GM12891 (cell line): ENCODE measurements at regions not wholly inside any gene's neighbourhood (a gene's known extent, or its start where the extent isn't known, plus 50 kb on each side); places are given as distances from the start of the nearest gene placed in this dataset.

Source experiments
- DNase-seq: peaks from one replicate; pipeline ENCODE4 v3.0.0; 2011; ENCODE audit warnings: low spot score; ENCODE audit not compliant: insufficient read length
- FAIRE-seq: peaks from 2 replicates; lab custom pipeline; 2011; peaks lifted over from hg19 to GRCh38; lab: Jason Lieb, UNC
- PAX5 ChIP-seq: IDR thresholded peaks from 2 replicates; pipeline ENCODE4 v1.6.1; 2011; ENCODE audit warnings: low read length, moderate library complexity, mild to moderate bottlenecking; ENCODE audit not compliant: insufficient read depth, severe bottlenecking
- POLR2A ChIP-seq: IDR thresholded peaks from 2 replicates; pipeline ENCODE4 v1.6.1; 2011; ENCODE audit warnings: low read depth, low read length, control low read depth
- POLR2AphosphoS5 ChIP-seq: IDR thresholded peaks from 2 replicates; pipeline ENCODE4 v1.6.1; 2011; ENCODE audit warnings: low read depth, low read length, control low read depth
- POU2F2 ChIP-seq: IDR thresholded peaks from 2 replicates; pipeline ENCODE4 v1.6.1; 2011; ENCODE audit warnings: low read depth, mild to moderate bottlenecking, control low read depth, low read length, moderate library complexity
- SPI1 ChIP-seq: IDR thresholded peaks from 2 replicates; pipeline ENCODE4 v1.6.1; 2011; ENCODE audit warnings: low read depth, low read length, control low read depth
- TAF1 ChIP-seq: IDR thresholded peaks from 2 replicates; pipeline ENCODE4 v1.6.1; 2011; ENCODE audit warnings: low read depth, low read length, control low read depth

- FAIRE-seq (no peak), DNase-seq (no peak)
- TF ChIP-seq POLR2AphosphoS5 (no peak), SPI1 (no peak), POLR2A (no peak), PAX5 (no peak), POU2F2 (no peak), TAF1 (no peak)
Observed at GRCh38 chr1:113275083-113275482, 115.2 kb upstream of the MAGI3 start.

- no peak for DNase-seq
- FAIRE-seq = no peak
- no peak for TF ChIP-seq PAX5
- TF ChIP-seq SPI1 = no peak
- no peak for TF ChIP-seq TAF1
- TF ChIP-seq POLR2AphosphoS5 = no peak
- no peak for TF ChIP-seq POLR2A
- no peak for TF ChIP-seq POU2F2
Observed at GRCh38 chr1:113275691-113276090, 114.6 kb upstream of the MAGI3 start.

- FAIRE-seq (no peak), DNase-seq (no peak)
- no peak for TF ChIP-seq POLR2AphosphoS5
- no peak for TF ChIP-seq SPI1
- no peak for TF ChIP-seq PAX5
- TF ChIP-seq POU2F2 = no peak
- no peak for TF ChIP-seq POLR2A
- TF ChIP-seq TAF1 = no peak
Observed at GRCh38 chr1:113276507-113276906, 113.8 kb upstream of the MAGI3 start.

GRCh38 chr1:113278371-113278770, 111.9 kb upstream of the MAGI3 start:
- no peak for FAIRE-seq
- no peak for DNase-seq
- no peak for TF ChIP-seq PAX5
- TF ChIP-seq POU2F2 = no peak
- TF ChIP-seq SPI1 = no peak
- no peak for TF ChIP-seq TAF1
- no peak for TF ChIP-seq POLR2AphosphoS5
- TF ChIP-seq POLR2A = no peak

- no peak for FAIRE-seq
- TF ChIP-seq PAX5 (no peak), POLR2A (no peak), TAF1 (no peak), SPI1 (no peak), POU2F2 (no peak), POLR2AphosphoS5 (no peak)
Observed at GRCh38 chr1:113278777-113279176, 111.5 kb upstream of the MAGI3 start.

GRCh38 chr1:113279776-113280391, 110.4 kb upstream of the MAGI3 start:
- no peak for TF ChIP-seq TAF1
- no peak for TF ChIP-seq PAX5
- no peak for TF ChIP-seq POLR2AphosphoS5
- no peak for TF ChIP-seq POU2F2
- no peak for TF ChIP-seq POLR2A
- TF ChIP-seq SPI1 = no peak
- no peak for FAIRE-seq
- DNase-seq = no peak

More at GRCh38 chr1:113278777-113279176, 111.5 kb upstream of the MAGI3 start:
- no peak for DNase-seq

- FAIRE-seq (no peak), DNase-seq (no peak)
- no peak for TF ChIP-seq POU2F2
- TF ChIP-seq POLR2A = no peak
- TF ChIP-seq TAF1 = no peak
- TF ChIP-seq PAX5 = no peak
Observed at GRCh38 chr1:113280581-113280980, 109.7 kb upstream of the MAGI3 start.

GRCh38 chr1:113281550-113281949, 108.8 kb upstream of the MAGI3 start:
- no peak for TF ChIP-seq POLR2A
- TF ChIP-seq SPI1 = no peak
- TF ChIP-seq POU2F2 = no peak
- TF ChIP-seq POLR2AphosphoS5 = no peak
- TF ChIP-seq TAF1 = no peak
- no peak for TF ChIP-seq PAX5
- DNase-seq (no peak), FAIRE-seq (no peak)

GRCh38 chr1:113282008-113282892, 108.1 kb upstream of the MAGI3 start:
- TF ChIP-seq POU2F2 (no peak), POLR2A (no peak), PAX5 (no peak), SPI1 (no peak), POLR2AphosphoS5 (no peak), TAF1 (no peak)
- FAIRE-seq = no peak
- no peak for DNase-seq
